DND-41 (cell line): ENCODE measurements at regions not wholly inside any gene's neighbourhood (a gene's known extent, or its start where the extent isn't known, plus 50 kb on each side); places are given as distances from the start of the nearest gene placed in this dataset.

Experiments
- EZH2 ChIP-seq: IDR thresholded peaks from 3 replicates; pipeline ENCODE4 v1.6.1; 2012; ENCODE audit warnings: borderline replicate concordance, low read depth, mild to moderate bottlenecking, moderate library complexity, low read length, inconsistent platforms; ENCODE audit not compliant: severe bottlenecking
- TF ChIP-seq, protein P1 (sequence below): IDR thresholded peaks from 2 replicates; pipeline ENCODE4 v1.5.1; 2012; ENCODE audit warnings: borderline replicate concordance, low read length, moderate library complexity, mild to moderate bottlenecking; ENCODE audit not compliant: poor library complexity, severe bottlenecking; ENCODE audit errors: extremely low read depth

DNA sequence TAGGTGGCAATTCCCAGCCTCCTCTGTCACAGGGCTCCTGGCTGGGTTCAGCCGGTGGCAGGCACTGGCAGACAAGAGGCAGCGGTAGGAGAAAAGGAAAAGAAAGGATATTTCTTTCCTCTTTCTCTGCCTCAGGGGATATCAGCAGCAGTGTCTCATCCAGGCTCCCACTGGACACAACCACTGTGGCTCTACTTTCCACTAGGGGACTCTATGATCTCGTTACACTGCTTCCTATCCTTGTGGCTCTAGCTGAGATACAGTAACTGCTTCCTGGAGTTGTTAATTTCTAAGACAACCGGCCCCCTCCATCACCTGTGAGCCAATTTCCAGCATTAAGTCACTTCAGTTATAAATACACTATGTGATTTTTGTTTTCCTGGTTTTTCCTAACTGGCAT, 102.0 kb upstream of the LRFN2 start:
- TF ChIP-seq, protein P1, sequence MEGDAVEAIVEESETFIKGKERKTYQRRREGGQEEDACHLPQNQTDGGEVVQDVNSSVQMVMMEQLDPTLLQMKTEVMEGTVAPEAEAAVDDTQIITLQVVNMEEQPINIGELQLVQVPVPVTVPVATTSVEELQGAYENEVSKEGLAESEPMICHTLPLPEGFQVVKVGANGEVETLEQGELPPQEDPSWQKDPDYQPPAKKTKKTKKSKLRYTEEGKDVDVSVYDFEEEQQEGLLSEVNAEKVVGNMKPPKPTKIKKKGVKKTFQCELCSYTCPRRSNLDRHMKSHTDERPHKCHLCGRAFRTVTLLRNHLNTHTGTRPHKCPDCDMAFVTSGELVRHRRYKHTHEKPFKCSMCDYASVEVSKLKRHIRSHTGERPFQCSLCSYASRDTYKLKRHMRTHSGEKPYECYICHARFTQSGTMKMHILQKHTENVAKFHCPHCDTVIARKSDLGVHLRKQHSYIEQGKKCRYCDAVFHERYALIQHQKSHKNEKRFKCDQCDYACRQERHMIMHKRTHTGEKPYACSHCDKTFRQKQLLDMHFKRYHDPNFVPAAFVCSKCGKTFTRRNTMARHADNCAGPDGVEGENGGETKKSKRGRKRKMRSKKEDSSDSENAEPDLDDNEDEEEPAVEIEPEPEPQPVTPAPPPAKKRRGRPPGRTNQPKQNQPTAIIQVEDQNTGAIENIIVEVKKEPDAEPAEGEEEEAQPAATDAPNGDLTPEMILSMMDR = no peak
- TF ChIP-seq EZH2 = no peak
